ENCODE measurements at regions not wholly inside any gene's neighbourhood (a gene's known extent, or its start where the extent isn't known, plus 50 kb on each side); places are given as distances from the start of the nearest gene placed in this dataset.
"Not testable (repeated sequence)": the region's sequence is repeated elsewhere in the genome, so short reads cannot be mapped to it uniquely, and the experiment has no call there.

GRCh38 chr7:124191713-124192112 is 158.8 kb upstream of the TMEM229A start:
- H3K4me1 ChIP-seq (ENCODE audit: insufficient read depth, low read length), result no peaks in the 10 kb centered on the region
- H3K9me3 ChIP-seq (ENCODE audit: low read depth, low read length), result no peaks in the 10 kb centered on the region
- no peaks in the 10 kb centered on the region for H3K27me3 ChIP-seq (ENCODE audit: insufficient read depth, low read length)
- H3K4me3 ChIP-seq (ENCODE audit: low read length), result no peak overlapping the region

- Histone ChIP-seq H3K9me3 (ENCODE audit: low read depth, low read length) (no peaks in the 10 kb centered on the region), H3K27me3 (ENCODE audit: insufficient read depth, low read length) (no peaks in the 10 kb centered on the region), H3K4me3 (ENCODE audit: low read length) (no peak overlapping the region), H3K4me1 (ENCODE audit: insufficient read depth, low read length) (no peaks in the 10 kb centered on the region)
Observed at GRCh38 chr7:124191030-124191429, 158.2 kb upstream of the TMEM229A start.

GRCh38 chr7:124188576-124188975 is 155.7 kb upstream of the TMEM229A start:
- Histone ChIP-seq H3K27me3 (ENCODE audit: insufficient read depth, low read length) (no peaks in the 10 kb centered on the region), H3K9me3 (ENCODE audit: low read depth, low read length) (no peaks in the 10 kb centered on the region), H3K4me1 (ENCODE audit: insufficient read depth, low read length) (no peaks in the 10 kb centered on the region), H3K4me3 (ENCODE audit: low read length) (no peak overlapping the region)

GRCh38 chr7:124187962-124188361 is 155.1 kb upstream of the TMEM229A start:
- Histone ChIP-seq H3K27me3 (ENCODE audit: insufficient read depth, low read length) (no peaks in the 10 kb centered on the region), H3K9me3 (ENCODE audit: low read depth, low read length) (no peaks in the 10 kb centered on the region), H3K4me3 (ENCODE audit: low read length) (no peak overlapping the region), H3K4me1 (ENCODE audit: insufficient read depth, low read length) (no peaks in the 10 kb centered on the region)

GRCh38 chr7:124183649-124184048 is 150.8 kb upstream of the TMEM229A start:
- Histone ChIP-seq H3K4me1 (ENCODE audit: insufficient read depth, low read length) (no peaks in the 10 kb centered on the region), H3K9me3 (ENCODE audit: low read depth, low read length) (no peaks in the 10 kb centered on the region), H3K27me3 (ENCODE audit: insufficient read depth, low read length) (no peaks in the 10 kb centered on the region), H3K4me3 (ENCODE audit: low read length) (no peak overlapping the region)

GRCh38 chr7:124179641-124180040 is 146.8 kb upstream of the TMEM229A start:
- Histone ChIP-seq H3K9me3 (ENCODE audit: low read depth, low read length) (no peaks in the 10 kb centered on the region), H3K4me1 (ENCODE audit: insufficient read depth, low read length) (no peaks in the 10 kb centered on the region), H3K4me3 (ENCODE audit: low read length) (no peak overlapping the region), H3K27me3 (ENCODE audit: insufficient read depth, low read length) (no peaks in the 10 kb centered on the region)

- H3K9me3 ChIP-seq (ENCODE audit: low read depth, low read length), result no peaks in the 10 kb centered on the region
- H3K4me3 ChIP-seq (ENCODE audit: low read length), result no peak overlapping the region
- H3K4me1 ChIP-seq (ENCODE audit: insufficient read depth, low read length), result no peaks in the 10 kb centered on the region
- H3K27me3 ChIP-seq (ENCODE audit: insufficient read depth, low read length), result no peaks in the 10 kb centered on the region
Observed at GRCh38 chr7:124177891-124178290, 145.0 kb upstream of the TMEM229A start.

GRCh38 chr7:124171812-124172211 is 138.9 kb upstream of the TMEM229A start:
- not testable (repeated sequence) for H3K4me3 ChIP-seq (ENCODE audit: low read length); H3K4me1 ChIP-seq (ENCODE audit: insufficient read depth, low read length); H3K9me3 ChIP-seq (ENCODE audit: low read depth, low read length); H3K27me3 ChIP-seq (ENCODE audit: insufficient read depth, low read length)

- H3K4me1 ChIP-seq (ENCODE audit: insufficient read depth, low read length), result no peaks in the 10 kb centered on the region
- no peak overlapping the region for H3K4me3 ChIP-seq (ENCODE audit: low read length)
- H3K27me3 ChIP-seq (ENCODE audit: insufficient read depth, low read length), result no peaks in the 10 kb centered on the region
- no peaks in the 10 kb centered on the region for H3K9me3 ChIP-seq (ENCODE audit: low read depth, low read length)
Observed at GRCh38 chr7:124171068-124171467, 138.2 kb upstream of the TMEM229A start.

- Histone ChIP-seq H3K4me3 (ENCODE audit: low read length) (no peak overlapping the region), H3K9me3 (ENCODE audit: low read depth, low read length) (no peaks in the 10 kb centered on the region), H3K27me3 (ENCODE audit: insufficient read depth, low read length) (no peaks in the 10 kb centered on the region), H3K4me1 (ENCODE audit: insufficient read depth, low read length) (no peaks in the 10 kb centered on the region)
Observed at GRCh38 chr7:124168616-124169015, 135.7 kb upstream of the TMEM229A start.

- H3K27me3 ChIP-seq (ENCODE audit: insufficient read depth, low read length), result no peaks in the 10 kb centered on the region
- H3K4me3 ChIP-seq (ENCODE audit: low read length), result no peak overlapping the region
- no peaks in the 10 kb centered on the region for H3K9me3 ChIP-seq (ENCODE audit: low read depth, low read length)
- no peaks in the 10 kb centered on the region for H3K4me1 ChIP-seq (ENCODE audit: insufficient read depth, low read length)
Observed at GRCh38 chr7:124162667-124163066, 129.8 kb upstream of the TMEM229A start.

- Histone ChIP-seq H3K4me3 (ENCODE audit: low read length) (no peak overlapping the region), H3K4me1 (ENCODE audit: insufficient read depth, low read length) (no peaks in the 10 kb centered on the region), H3K9me3 (ENCODE audit: low read depth, low read length) (no peaks in the 10 kb centered on the region), H3K27me3 (ENCODE audit: insufficient read depth, low read length) (no peaks in the 10 kb centered on the region)
Observed at GRCh38 chr7:124155432-124156022, 122.7 kb upstream of the TMEM229A start.

GRCh38 chr7:124152859-124153692 is 120.2 kb upstream of the TMEM229A start:
- Histone ChIP-seq H3K4me3 (ENCODE audit: low read length) (no peak overlapping the region), H3K9me3 (ENCODE audit: low read depth, low read length) (no peaks in the 10 kb centered on the region), H3K27me3 (ENCODE audit: insufficient read depth, low read length) (no peaks in the 10 kb centered on the region), H3K4me1 (ENCODE audit: insufficient read depth, low read length) (no peaks in the 10 kb centered on the region)

GRCh38 chr7:124137664-124138063 is 104.8 kb upstream of the TMEM229A start:
- Histone ChIP-seq H3K9me3 (ENCODE audit: low read depth, low read length) (no peaks in the 10 kb centered on the region), H3K4me3 (ENCODE audit: low read length) (no peak overlapping the region), H3K27me3 (ENCODE audit: insufficient read depth, low read length) (no peaks in the 10 kb centered on the region), H3K4me1 (ENCODE audit: insufficient read depth, low read length) (no peaks in the 10 kb centered on the region)

- H3K4me3 ChIP-seq (ENCODE audit: low read length), result no peak overlapping the region
- H3K4me1 ChIP-seq (ENCODE audit: insufficient read depth, low read length), result no peaks in the 10 kb centered on the region
- no peaks in the 10 kb centered on the region for H3K9me3 ChIP-seq (ENCODE audit: low read depth, low read length)
- no peaks in the 10 kb centered on the region for H3K27me3 ChIP-seq (ENCODE audit: insufficient read depth, low read length)
Observed at GRCh38 chr7:124124201-124124600, 91.3 kb upstream of the TMEM229A start.

- Histone ChIP-seq H3K27me3 (ENCODE audit: insufficient read depth, low read length) (no peaks in the 10 kb centered on the region), H3K4me3 (ENCODE audit: low read length) (no peak overlapping the region), H3K4me1 (ENCODE audit: insufficient read depth, low read length) (no peaks in the 10 kb centered on the region), H3K9me3 (ENCODE audit: low read depth, low read length) (no peaks in the 10 kb centered on the region)
Observed at GRCh38 chr7:124120911-124121310, 88.0 kb upstream of the TMEM229A start.
